ENCODE measurements at regions not wholly inside any gene's neighbourhood (a gene's known extent, or its start where the extent isn't known, plus 50 kb on each side); places are given as distances from the start of the nearest gene placed in this dataset.
A peak's percentile ranks its signal among the peaks of the same experiment; 100 is the strongest.

GRCh38 chrX:69110116-69110530 lies 55.1 kb downstream of the PJA1 start:
- Histone ChIP-seq H3K4me3 (ENCODE audit: low read depth, low read length) (no peak overlapping the region), H3K27me3 (ENCODE audit: control insufficient read depth, insufficient read depth, low read length) (peaks cover 16% of the 10 kb centered on the region), H3K27ac (ENCODE audit: low read depth, low read length) (peak overlapping the region; percentile 47), H3K4me1 (ENCODE audit: control insufficient read depth, insufficient read depth, low read length) (peaks cover 18% of the 10 kb centered on the region), H3K9me3 (ENCODE audit: control insufficient read depth, insufficient read depth, low read length) (no peaks in the 10 kb centered on the region), H3K36me3 (ENCODE audit: control insufficient read depth, insufficient read depth, low read length) (no peaks in the 10 kb centered on the region)
- 17% methylated on average over 1 of the region's 3 CpGs for WGBS (ENCODE audit: insufficient coverage)
- DNase-seq (ENCODE audit: low read depth in 4 of 6, low spot score in 6 of 6): no peak

GRCh38 chrX:69109706-69110105 lies 55.5 kb downstream of the PJA1 start:
- Histone ChIP-seq H3K36me3 (ENCODE audit: control insufficient read depth, insufficient read depth, low read length) (no peaks in the 10 kb centered on the region), H3K4me1 (ENCODE audit: control insufficient read depth, insufficient read depth, low read length) (peaks cover 18% of the 10 kb centered on the region), H3K9me3 (ENCODE audit: control insufficient read depth, insufficient read depth, low read length) (no peaks in the 10 kb centered on the region), H3K27ac (ENCODE audit: low read depth, low read length) (peak overlapping the region; percentile 47), H3K4me3 (ENCODE audit: low read depth, low read length) (no peak overlapping the region), H3K27me3 (ENCODE audit: control insufficient read depth, insufficient read depth, low read length) (peaks cover 16% of the 10 kb centered on the region)
- WGBS (ENCODE audit: insufficient coverage): 58% methylated on average over 5 of the region's 5 CpGs
- DNase-seq (ENCODE audit: low read depth in 4 of 6, low spot score in 6 of 6): no peak

DNA sequence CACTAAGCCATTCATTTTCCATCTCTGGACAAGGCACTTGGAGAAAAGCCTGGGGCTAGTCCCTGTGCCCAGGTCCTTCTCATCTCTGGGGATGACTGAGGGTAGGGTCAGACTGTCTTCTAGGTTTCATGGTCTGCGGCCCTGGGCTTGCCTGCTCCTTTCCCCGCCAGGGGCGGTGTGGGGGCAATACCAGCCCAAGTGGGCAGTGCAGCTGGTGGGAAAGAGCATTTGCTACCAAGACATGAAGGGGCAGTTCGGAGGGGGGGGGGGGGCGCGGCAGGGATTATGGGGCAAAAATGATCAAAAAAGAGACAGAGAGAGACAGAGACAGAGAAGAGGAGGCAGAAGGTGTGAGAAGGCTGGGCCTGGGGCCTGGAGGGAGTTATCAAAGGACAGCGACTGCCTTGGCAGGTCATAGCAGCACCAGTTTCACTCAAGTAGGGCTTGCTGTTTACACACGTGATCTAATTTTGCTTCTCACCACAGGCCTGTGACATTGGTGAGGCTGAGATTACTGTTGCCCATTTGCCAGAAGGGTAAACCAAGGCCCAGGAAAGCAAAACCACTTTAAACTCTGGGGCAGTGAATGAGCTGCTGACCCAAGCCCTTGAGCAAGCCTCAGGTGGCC lies 56.1 kb downstream of the PJA1 start:
- H3K4me1 ChIP-seq (ENCODE audit: control insufficient read depth, insufficient read depth, low read length): peaks cover 18% of the 10 kb centered on the region
- no peak overlapping the region for H3K4me3 ChIP-seq (ENCODE audit: low read depth, low read length)
- peaks cover 13% of the 10 kb centered on the region for H3K27me3 ChIP-seq (ENCODE audit: control insufficient read depth, insufficient read depth, low read length)
- no peaks in the 10 kb centered on the region for H3K36me3 ChIP-seq (ENCODE audit: control insufficient read depth, insufficient read depth, low read length)
- peak overlapping the region; percentile 7 for H3K27ac ChIP-seq (ENCODE audit: low read depth, low read length)
- no peak for DNase-seq (ENCODE audit: low read depth in 4 of 6, low spot score in 6 of 6)
- 71% methylated on average over 4 of the region's 8 CpGs for WGBS (ENCODE audit: insufficient coverage)
- no peaks in the 10 kb centered on the region for H3K9me3 ChIP-seq (ENCODE audit: control insufficient read depth, insufficient read depth, low read length)

DNA sequence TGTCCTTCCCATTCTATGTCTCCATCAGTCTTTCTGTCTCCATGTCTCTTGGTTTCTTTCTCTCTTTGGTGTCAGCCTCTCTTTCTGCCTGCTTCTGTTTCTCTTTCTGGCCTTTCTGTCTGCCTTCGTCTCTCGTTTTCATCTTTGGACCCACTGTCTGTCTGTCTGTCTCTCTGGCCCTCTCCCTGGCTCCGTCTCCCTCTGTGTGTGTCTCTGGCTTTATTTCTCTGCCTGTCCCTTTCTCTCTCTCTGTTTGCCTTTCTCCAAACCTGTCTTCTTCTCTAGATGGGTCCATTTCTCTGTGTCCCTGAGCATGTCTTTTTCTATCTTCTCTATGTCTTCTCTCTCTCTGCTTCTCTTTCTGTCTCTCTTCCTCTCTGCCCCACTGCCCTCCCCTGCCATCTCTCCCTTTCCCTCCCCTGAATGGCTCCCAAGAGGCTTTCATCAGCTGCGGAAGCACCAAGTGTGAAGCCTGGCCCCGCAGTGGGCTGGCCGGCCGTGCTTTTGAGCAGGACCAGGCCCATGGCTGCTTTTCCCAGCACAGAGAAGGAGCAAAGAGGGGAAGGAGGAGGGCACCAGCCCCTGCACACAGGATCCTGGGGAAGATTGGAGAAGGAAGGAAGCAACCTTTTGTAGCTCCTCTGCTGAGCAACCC lies 57.4 kb downstream of the PJA1 start:
- WGBS (ENCODE audit: insufficient coverage): 57% methylated on average over 7 of the region's 7 CpGs
- peaks cover 18% of the 10 kb centered on the region for H3K4me1 ChIP-seq (ENCODE audit: control insufficient read depth, insufficient read depth, low read length)
- no peak for DNase-seq (ENCODE audit: low read depth in 4 of 6, low spot score in 6 of 6)
- no peak overlapping the region for H3K4me3 ChIP-seq (ENCODE audit: low read depth, low read length)
- no peaks in the 10 kb centered on the region for H3K36me3 ChIP-seq (ENCODE audit: control insufficient read depth, insufficient read depth, low read length)
- H3K27ac ChIP-seq (ENCODE audit: low read depth, low read length): peak overlapping the region; percentile 17
- H3K9me3 ChIP-seq (ENCODE audit: control insufficient read depth, insufficient read depth, low read length): no peaks in the 10 kb centered on the region
- peaks cover 15% of the 10 kb centered on the region for H3K27me3 ChIP-seq (ENCODE audit: control insufficient read depth, insufficient read depth, low read length)

- peak in 2 of 6 donors; percentile 65 to 74 for DNase-seq (ENCODE audit: low read depth in 4 of 6, low spot score in 6 of 6)
- Histone ChIP-seq H3K27me3 (ENCODE audit: control insufficient read depth, insufficient read depth, low read length) (peaks cover 15% of the 10 kb centered on the region), H3K9me3 (ENCODE audit: control insufficient read depth, insufficient read depth, low read length) (no peaks in the 10 kb centered on the region), H3K27ac (ENCODE audit: low read depth, low read length) (peak overlapping the region; percentile 17), H3K4me3 (ENCODE audit: low read depth, low read length) (no peak overlapping the region), H3K4me1 (ENCODE audit: control insufficient read depth, insufficient read depth, low read length) (peaks cover 18% of the 10 kb centered on the region), H3K36me3 (ENCODE audit: control insufficient read depth, insufficient read depth, low read length) (no peaks in the 10 kb centered on the region)
- WGBS (ENCODE audit: insufficient coverage): no CpG with 5 or more reads among the region's 1 CpG
Observed at GRCh38 chrX:69107231-69107739, 58.0 kb downstream of the PJA1 start.

DNA sequence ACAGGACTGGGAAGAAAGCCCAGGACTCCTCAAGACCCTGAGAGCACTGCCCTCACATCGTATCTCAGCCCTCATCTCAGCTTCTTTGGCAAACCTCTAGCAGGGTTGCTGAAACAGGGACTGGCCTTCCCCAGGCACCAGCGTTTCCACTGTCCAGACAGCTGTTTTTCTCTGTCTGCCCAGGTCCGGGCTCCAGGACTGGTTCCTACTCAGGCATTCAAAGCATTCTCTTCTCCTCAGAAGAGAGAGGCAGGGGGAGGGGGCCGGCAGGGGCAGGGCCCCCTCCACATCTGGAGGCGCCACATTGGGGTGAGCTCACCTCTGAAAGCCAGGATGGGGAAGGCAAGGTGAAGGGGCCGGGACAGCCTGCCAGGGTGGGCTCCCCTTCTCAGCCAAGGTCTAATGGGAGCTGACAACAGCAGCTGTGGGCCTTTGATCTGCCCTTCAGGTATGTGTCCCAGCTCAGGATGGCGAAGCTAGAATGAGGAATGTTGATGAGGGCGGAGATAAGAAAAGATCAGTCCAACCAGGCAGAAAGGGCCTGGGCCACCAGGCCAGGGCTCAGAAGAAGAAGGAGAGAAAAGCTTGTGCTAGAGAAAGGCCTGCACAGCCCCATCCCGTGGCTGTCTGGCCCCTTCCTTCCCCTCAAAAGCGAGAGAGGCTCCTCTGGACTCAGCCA lies 60.4 kb downstream of the PJA1 start:
- Histone ChIP-seq H3K27ac (ENCODE audit: low read depth, low read length) (no peak overlapping the region), H3K4me3 (ENCODE audit: low read depth, low read length) (no peak overlapping the region), H3K9me3 (ENCODE audit: control insufficient read depth, insufficient read depth, low read length) (no peaks in the 10 kb centered on the region), H3K36me3 (ENCODE audit: control insufficient read depth, insufficient read depth, low read length) (no peaks in the 10 kb centered on the region), H3K27me3 (ENCODE audit: control insufficient read depth, insufficient read depth, low read length) (peaks cover 9% of the 10 kb centered on the region), H3K4me1 (ENCODE audit: control insufficient read depth, insufficient read depth, low read length) (peaks cover 13% of the 10 kb centered on the region)
- DNase-seq (ENCODE audit: low read depth in 4 of 6, low spot score in 6 of 6): no peak
- WGBS (ENCODE audit: insufficient coverage): 56% methylated on average over 8 of the region's 10 CpGs

GRCh38 chrX:69103539-69103938 lies 61.7 kb downstream of the PJA1 start:
- DNase-seq (ENCODE audit: low read depth in 4 of 6, low spot score in 6 of 6): no peak
- WGBS (ENCODE audit: insufficient coverage): 70% methylated on average over 3 of the region's 5 CpGs
- Histone ChIP-seq H3K27me3 (ENCODE audit: control insufficient read depth, insufficient read depth, low read length) (peaks cover 7% of the 10 kb centered on the region), H3K9me3 (ENCODE audit: control insufficient read depth, insufficient read depth, low read length) (no peaks in the 10 kb centered on the region), H3K27ac (ENCODE audit: low read depth, low read length) (no peak overlapping the region), H3K4me3 (ENCODE audit: low read depth, low read length) (no peak overlapping the region), H3K36me3 (ENCODE audit: control insufficient read depth, insufficient read depth, low read length) (no peaks in the 10 kb centered on the region), H3K4me1 (ENCODE audit: control insufficient read depth, insufficient read depth, low read length) (peaks cover 11% of the 10 kb centered on the region)

DNA sequence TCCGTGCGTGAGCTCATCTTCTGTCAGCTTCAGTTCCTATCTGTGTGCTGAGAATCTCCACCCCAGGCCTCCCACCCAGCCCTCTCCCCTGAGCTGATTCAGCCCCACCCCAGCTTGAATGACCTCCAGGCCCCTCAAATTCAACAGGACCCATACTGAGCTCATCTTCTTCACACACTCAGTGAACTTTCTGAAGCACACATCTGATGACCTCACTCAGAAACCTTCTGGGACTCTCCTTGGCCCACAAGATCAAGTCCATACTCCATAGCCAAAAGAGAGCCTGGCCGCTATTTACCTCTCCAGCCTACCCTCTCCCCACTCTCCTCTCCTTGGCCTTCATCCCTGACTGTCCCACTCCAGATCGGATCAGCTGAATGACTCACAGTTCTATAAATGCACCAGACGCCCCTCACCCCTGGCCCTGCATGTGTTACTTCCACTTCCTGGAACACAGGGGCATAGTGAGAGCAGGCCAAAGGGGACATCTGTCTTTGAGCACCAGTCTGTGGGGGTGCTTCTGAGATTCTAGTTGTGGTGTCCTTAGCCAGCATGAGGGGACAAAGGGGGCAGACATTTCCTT lies 62.5 kb downstream of the PJA1 start:
- no peak for DNase-seq (ENCODE audit: low read depth in 4 of 6, low spot score in 6 of 6)
- H3K27ac ChIP-seq (ENCODE audit: low read depth, low read length): no peak overlapping the region
- WGBS (ENCODE audit: insufficient coverage): 58% methylated on average over 5 of the region's 5 CpGs

DNA sequence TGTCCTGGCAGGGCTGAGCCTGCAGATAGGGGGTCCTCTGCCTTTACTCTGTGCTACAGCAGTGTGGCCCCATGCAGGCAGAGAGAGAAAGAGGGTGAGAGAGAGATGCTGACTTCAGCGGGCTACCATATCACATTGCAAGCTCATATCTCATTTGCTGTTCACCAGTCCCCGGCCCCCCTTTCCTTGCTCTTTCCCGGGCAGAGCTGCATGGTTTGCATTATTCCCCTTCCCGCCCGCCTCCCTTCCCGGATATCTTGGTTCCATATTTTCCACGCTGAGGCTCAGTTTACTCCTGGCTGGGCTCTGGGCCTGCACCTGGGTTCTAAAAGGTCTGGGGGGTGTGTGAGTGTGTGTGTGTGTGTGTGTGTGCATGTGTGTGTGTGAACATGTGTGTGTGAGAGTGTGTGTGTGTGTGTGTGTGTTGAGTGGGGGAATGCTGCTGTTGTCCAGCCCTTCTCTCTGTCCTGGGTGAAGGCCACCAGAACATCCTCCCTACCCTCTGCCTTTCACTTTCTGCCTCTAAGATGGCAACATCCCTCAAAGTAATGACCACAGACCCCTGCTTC lies 63.5 kb downstream of the PJA1 start:
- peaks cover 6% of the 10 kb centered on the region for H3K4me1 ChIP-seq (ENCODE audit: control insufficient read depth, insufficient read depth, low read length)
- H3K9me3 ChIP-seq (ENCODE audit: control insufficient read depth, insufficient read depth, low read length): no peaks in the 10 kb centered on the region
- no peak overlapping the region for H3K4me3 ChIP-seq (ENCODE audit: low read depth, low read length)
- no peaks in the 10 kb centered on the region for H3K36me3 ChIP-seq (ENCODE audit: control insufficient read depth, insufficient read depth, low read length)
- no peak for DNase-seq (ENCODE audit: low read depth in 4 of 6, low spot score in 6 of 6)
- WGBS (ENCODE audit: insufficient coverage): 51% methylated on average over 6 of the region's 7 CpGs
- no peak overlapping the region for H3K27ac ChIP-seq (ENCODE audit: low read depth, low read length)
- H3K27me3 ChIP-seq (ENCODE audit: control insufficient read depth, insufficient read depth, low read length): peaks cover 3% of the 10 kb centered on the region

More for the DNA sequence above, 62.5 kb downstream of the PJA1 start:
- peaks cover 5% of the 10 kb centered on the region for H3K27me3 ChIP-seq (ENCODE audit: control insufficient read depth, insufficient read depth, low read length)
- H3K36me3 ChIP-seq (ENCODE audit: control insufficient read depth, insufficient read depth, low read length): no peaks in the 10 kb centered on the region
- H3K4me1 ChIP-seq (ENCODE audit: control insufficient read depth, insufficient read depth, low read length): peaks cover 7% of the 10 kb centered on the region
- H3K9me3 ChIP-seq (ENCODE audit: control insufficient read depth, insufficient read depth, low read length): no peaks in the 10 kb centered on the region
- H3K4me3 ChIP-seq (ENCODE audit: low read depth, low read length): no peak overlapping the region
